ENCODE measurements at regions not wholly inside any gene's neighbourhood (a gene's known extent, or its start where the extent isn't known, plus 50 kb on each side); places are given as distances from the start of the nearest gene placed in this dataset.
"Not testable (repeated sequence)": the region's sequence is repeated elsewhere in the genome, so short reads cannot be mapped to it uniquely, and the experiment has no call there.

DNA sequence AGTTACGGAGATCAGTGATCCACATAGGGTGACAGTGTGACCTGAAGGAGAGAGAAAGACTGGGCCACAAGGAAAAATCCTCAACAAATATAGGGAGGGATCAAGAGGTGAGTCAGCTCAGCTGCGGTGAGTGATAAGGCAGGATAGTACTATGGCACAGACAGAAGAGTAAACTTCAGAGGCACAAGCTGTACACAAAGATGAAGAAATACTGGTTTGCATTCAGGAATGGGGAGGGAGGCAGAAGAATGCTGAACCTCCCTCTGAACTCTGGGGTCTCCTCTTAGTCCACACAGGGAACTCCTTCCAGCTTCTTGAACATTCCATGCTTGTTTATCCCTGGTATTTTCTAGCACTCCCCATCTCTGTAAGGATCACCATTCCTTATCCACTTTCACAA is 162.7 kb downstream of the BARX2 start:
- DNase-seq (ENCODE audit: low spot score) (no peak), ATAC-seq (ENCODE audit: low FRiP score) (no peak)
- TF ChIP-seq, protein P1, sequence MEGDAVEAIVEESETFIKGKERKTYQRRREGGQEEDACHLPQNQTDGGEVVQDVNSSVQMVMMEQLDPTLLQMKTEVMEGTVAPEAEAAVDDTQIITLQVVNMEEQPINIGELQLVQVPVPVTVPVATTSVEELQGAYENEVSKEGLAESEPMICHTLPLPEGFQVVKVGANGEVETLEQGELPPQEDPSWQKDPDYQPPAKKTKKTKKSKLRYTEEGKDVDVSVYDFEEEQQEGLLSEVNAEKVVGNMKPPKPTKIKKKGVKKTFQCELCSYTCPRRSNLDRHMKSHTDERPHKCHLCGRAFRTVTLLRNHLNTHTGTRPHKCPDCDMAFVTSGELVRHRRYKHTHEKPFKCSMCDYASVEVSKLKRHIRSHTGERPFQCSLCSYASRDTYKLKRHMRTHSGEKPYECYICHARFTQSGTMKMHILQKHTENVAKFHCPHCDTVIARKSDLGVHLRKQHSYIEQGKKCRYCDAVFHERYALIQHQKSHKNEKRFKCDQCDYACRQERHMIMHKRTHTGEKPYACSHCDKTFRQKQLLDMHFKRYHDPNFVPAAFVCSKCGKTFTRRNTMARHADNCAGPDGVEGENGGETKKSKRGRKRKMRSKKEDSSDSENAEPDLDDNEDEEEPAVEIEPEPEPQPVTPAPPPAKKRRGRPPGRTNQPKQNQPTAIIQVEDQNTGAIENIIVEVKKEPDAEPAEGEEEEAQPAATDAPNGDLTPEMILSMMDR (IDR thresholded peaks at IDR 0.05) = no peak

DNA sequence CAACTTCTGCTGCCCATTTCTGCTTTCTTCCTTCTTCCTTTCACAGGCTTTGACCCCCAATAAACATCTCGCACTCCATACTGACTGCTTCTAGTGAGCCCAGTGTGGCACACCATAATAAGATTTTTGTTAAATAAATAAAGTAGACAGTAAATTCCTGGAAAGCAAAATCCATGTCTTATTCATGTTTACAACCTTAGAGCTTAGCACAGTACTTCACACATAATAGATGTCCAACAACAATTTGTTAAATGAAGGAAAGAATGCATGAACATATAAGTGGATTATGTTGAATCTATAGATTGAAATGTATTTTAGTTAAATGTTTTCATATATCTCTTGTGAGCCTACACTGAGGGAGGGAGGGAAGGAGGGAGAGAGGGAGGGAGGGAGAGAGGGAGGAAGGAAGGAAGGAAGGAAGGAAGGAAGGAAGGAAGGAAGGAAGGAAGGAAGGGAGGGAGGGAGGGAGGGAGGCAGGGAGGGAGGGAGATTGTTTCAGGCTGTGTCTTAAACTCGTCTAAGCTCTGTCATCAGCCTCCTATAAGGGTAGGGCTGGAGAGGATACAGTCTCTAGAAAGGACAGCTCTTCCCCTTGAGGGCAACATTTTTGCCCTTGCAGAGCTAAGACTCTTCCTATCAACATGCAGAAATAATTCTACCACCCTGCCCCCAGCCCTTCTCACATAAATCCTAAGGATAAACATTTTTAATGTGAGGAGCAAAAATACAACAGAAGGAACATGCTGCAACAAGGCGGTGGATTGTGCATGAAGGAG is 168.1 kb downstream of the BARX2 start:
- DNase-seq (ENCODE audit: low spot score) (no peak), ATAC-seq (ENCODE audit: low FRiP score) (no peak)
- TF ChIP-seq, protein P1 (IDR thresholded peaks at IDR 0.05) = no peak

GRCh38 chr11:129544691-129545090 is 169.0 kb downstream of the BARX2 start:
- DNase-seq (ENCODE audit: low spot score) = no peak

GRCh38 chr11:129546266-129546665 is 170.6 kb downstream of the BARX2 start:
- no peak for ATAC-seq (ENCODE audit: low FRiP score)
- TF ChIP-seq, protein P1 (IDR thresholded peaks at IDR 0.05) = no peak
- no peak for DNase-seq (ENCODE audit: low spot score)

More at GRCh38 chr11:129544691-129545090, 169.0 kb downstream of the BARX2 start:
- ATAC-seq (ENCODE audit: low FRiP score) = no peak
- TF ChIP-seq, protein P1 (IDR thresholded peaks at IDR 0.05) = no peak

- TF ChIP-seq, protein P1 (IDR thresholded peaks at IDR 0.05) = no peak
- DNase-seq (ENCODE audit: low spot score) = no peak
- ATAC-seq (ENCODE audit: low FRiP score) = no peak
Measured at GRCh38 chr11:129557421-129557820, 181.8 kb downstream of the BARX2 start.

DNA sequence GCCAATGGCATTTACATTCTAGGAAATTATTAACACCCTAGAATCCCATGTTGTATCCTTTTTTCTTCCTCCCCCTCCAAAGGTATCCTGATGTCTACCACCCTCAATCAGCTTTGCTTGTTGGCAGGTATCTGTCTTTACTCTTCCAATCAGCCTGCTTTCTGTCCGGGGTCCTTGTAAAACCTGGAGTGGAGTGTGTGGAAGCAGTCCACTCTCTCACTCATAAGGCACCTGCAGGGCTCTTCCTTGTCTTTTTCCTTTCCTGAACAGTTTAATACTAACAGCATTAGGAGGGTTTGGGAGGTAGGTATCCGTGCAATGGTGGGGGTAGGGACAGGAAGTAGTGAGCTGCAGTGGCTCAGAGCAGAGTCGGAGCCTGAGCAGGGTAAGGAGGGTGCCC is 193.4 kb downstream of the BARX2 start:
- DNase-seq (ENCODE audit: low spot score) = no peak
- ATAC-seq (ENCODE audit: low FRiP score) = no peak
- TF ChIP-seq, protein P1 (IDR thresholded peaks at IDR 0.05) = no peak

- ATAC-seq (ENCODE audit: low FRiP score) = not testable (repeated sequence)
Measured at GRCh38 chr11:129572667-129573066, 197.0 kb downstream of the BARX2 start.

More at GRCh38 chr11:129572667-129573066, 197.0 kb downstream of the BARX2 start:
- not testable (repeated sequence) for DNase-seq (ENCODE audit: low spot score)

All from omental fat pad (tissue), 3 donors.